Neural crest cell (in vitro differentiated cells): ENCODE measurements at regions not wholly inside any gene's neighbourhood (a gene's known extent, or its start where the extent isn't known, plus 50 kb on each side); places are given as distances from the start of the nearest gene placed in this dataset.
A peak's percentile ranks its signal among the peaks of the same experiment; 100 is the strongest.

Source experiments
- DNase-seq: peaks from one replicate; pipeline ENCODE4 v3.0.0; 2021; ENCODE audit warnings: low read depth, mixed read lengths, low spot score
- H3K27ac Mint-ChIP-seq: one replicate; pipeline ENCODE4 v1.8.0; 2021; ENCODE audit warnings: mild to moderate bottlenecking, mixed read lengths; ENCODE audit not compliant: unreplicated experiment
- H3K27me3 Mint-ChIP-seq: 2 replicates; pipeline ENCODE4 v1.8.0; 2021; ENCODE audit warnings: low read depth, mild to moderate bottlenecking, mixed read lengths
- H3K36me3 Mint-ChIP-seq: 2 replicates; pipeline ENCODE4 v1.8.0; 2021; ENCODE audit warnings: low read depth, mild to moderate bottlenecking, mixed read lengths
- H3K4me1 Mint-ChIP-seq: 2 replicates; pipeline ENCODE4 v1.8.0; 2021; ENCODE audit warnings: mixed read lengths
- H3K4me3 Mint-ChIP-seq: one replicate; pipeline ENCODE4 v1.8.0; 2021; ENCODE audit warnings: mild to moderate bottlenecking, mixed read lengths
- H3K9me3 Mint-ChIP-seq: 2 replicates; pipeline ENCODE4 v1.8.0; 2021; ENCODE audit warnings: mixed read lengths
- CTCF ChIP-seq: fragments of 200-600 bp; sonication (generic); conservative IDR thresholded peaks from 2 replicates; pipeline ENCODE4 v1.5.0; 2021; ENCODE audit warnings: antibody characterized with exemption, mild to moderate bottlenecking

GRCh38 chr5:104443706-104444105 is 881.1 kb upstream of the NUDT12 start:
- H3K36me3 Mint-ChIP-seq: no peaks in the 10 kb centered on the region
- no peak for DNase-seq
- no peaks in the 10 kb centered on the region for H3K9me3 Mint-ChIP-seq
- no peaks in the 10 kb centered on the region for H3K4me1 Mint-ChIP-seq
- no peak overlapping the region for H3K27ac Mint-ChIP-seq
- no peaks in the 10 kb centered on the region for H3K27me3 Mint-ChIP-seq
- H3K4me3 Mint-ChIP-seq: no peak overlapping the region
- TF ChIP-seq CTCF: no peak

GRCh38 chr5:104431981-104432380 is 869.4 kb upstream of the NUDT12 start:
- Mint-ChIP-seq H3K4me1 (no peaks in the 10 kb centered on the region), H3K27me3 (no peaks in the 10 kb centered on the region), H3K9me3 (no peaks in the 10 kb centered on the region), H3K36me3 (no peaks in the 10 kb centered on the region), H3K4me3 (no peak overlapping the region), H3K27ac (peak overlapping the region; percentile 43)
- DNase-seq: no peak
- no peak for TF ChIP-seq CTCF

- Mint-ChIP-seq H3K4me3 (no peak overlapping the region), H3K9me3 (no peaks in the 10 kb centered on the region), H3K27me3 (no peaks in the 10 kb centered on the region), H3K36me3 (no peaks in the 10 kb centered on the region), H3K4me1 (no peaks in the 10 kb centered on the region), H3K27ac (peak overlapping the region; percentile 83)
- no peak for DNase-seq
- TF ChIP-seq CTCF: no peak
Observed at GRCh38 chr5:104431002-104431620, 868.5 kb upstream of the NUDT12 start.

GRCh38 chr5:104429911-104430310 is 867.3 kb upstream of the NUDT12 start:
- DNase-seq: no peak
- TF ChIP-seq CTCF: no peak
- Mint-ChIP-seq H3K9me3 (no peaks in the 10 kb centered on the region), H3K27ac (no peak overlapping the region), H3K4me1 (no peaks in the 10 kb centered on the region), H3K27me3 (no peaks in the 10 kb centered on the region), H3K4me3 (no peak overlapping the region), H3K36me3 (no peaks in the 10 kb centered on the region)

- Mint-ChIP-seq H3K4me3 (no peak overlapping the region), H3K27ac (no peak overlapping the region), H3K27me3 (no peaks in the 10 kb centered on the region), H3K36me3 (no peaks in the 10 kb centered on the region), H3K9me3 (no peaks in the 10 kb centered on the region), H3K4me1 (no peaks in the 10 kb centered on the region)
- no peak for DNase-seq
- no peak for TF ChIP-seq CTCF
Observed at GRCh38 chr5:104421431-104421830, 858.8 kb upstream of the NUDT12 start.
